CD4-positive, alpha-beta T cell treated with Interleukin-17A for 4 hours (primary cell): ENCODE measurements at regions not wholly inside any gene's neighbourhood (a gene's known extent, or its start where the extent isn't known, plus 50 kb on each side); places are given as distances from the start of the nearest gene placed in this dataset.
"Not testable (repeated sequence)": the region's sequence is repeated elsewhere in the genome, so short reads cannot be mapped to it uniquely, and the experiment has no call there.

Experiments
- DNase-seq: peaks from one replicate; pipeline ENCODE4 v3.0.0-alpha.2; 2020; ENCODE audit warnings: mixed read lengths

DNA sequence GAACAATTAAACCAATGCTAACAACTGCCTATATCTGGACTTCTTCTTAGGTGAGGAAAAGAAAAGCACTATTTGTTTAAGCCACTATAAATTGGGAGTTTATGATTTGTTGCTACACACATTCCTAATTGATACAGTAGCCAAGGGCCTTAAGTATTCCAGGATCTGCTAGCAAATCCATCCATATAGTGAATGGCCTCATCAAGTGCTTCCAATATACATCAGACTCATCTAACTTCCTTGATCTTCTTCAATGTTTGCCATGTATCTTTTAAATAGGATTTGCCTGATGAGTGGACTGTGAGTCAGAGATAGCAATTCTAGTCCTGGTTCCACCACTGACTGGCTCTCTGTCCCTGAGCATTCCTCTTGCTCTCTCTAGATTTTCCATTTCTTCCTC is 430.2 kb downstream of the OMA1 start:
- no peak for DNase-seq

DNA sequence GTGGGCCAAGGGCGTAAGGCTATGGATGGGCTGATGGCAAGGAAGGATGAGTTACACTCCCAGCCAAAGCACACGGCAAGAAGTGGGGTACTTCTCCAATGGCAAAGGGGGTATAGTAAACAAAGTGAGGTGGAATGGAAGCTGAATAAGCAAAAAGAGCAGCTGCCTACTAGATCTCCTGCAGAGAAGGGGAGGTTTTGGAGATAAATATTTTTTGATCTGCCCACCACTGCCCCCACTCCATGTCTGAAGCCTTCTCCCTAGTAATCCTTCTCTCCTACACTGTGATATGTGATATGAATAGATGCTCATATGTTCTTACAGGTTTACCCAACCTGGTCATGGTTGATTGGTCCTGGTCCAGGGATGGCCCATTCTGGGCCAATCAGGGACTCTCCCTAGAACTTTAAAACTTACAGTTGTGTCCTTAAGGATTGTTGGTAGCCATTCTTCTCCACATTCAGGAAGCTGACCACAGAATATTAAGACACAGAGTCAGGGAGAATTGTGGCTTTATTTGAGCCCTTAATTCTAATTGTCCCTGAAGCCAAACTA is 436.8 kb downstream of the OMA1 start:
- no peak for DNase-seq

DNA sequence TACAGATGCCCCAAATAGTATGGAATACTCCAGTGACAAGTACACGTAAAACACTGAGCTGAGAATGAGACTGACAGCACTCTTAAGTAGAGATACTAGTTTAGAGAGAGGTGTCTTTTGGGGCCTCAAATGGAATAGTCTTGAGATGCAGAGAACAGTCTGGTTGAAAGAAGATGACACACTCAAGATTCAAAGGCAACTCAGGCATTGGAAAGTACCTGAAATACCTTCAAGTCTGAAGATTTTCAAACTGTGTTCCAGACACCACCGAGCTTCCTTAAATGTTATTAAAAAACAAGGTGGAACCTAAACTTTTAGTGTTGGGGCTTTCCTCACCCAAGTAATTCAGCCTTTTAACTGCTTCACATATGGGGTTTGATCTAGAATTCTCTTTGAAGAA is 437.7 kb downstream of the OMA1 start:
- DNase-seq = no peak

DNA sequence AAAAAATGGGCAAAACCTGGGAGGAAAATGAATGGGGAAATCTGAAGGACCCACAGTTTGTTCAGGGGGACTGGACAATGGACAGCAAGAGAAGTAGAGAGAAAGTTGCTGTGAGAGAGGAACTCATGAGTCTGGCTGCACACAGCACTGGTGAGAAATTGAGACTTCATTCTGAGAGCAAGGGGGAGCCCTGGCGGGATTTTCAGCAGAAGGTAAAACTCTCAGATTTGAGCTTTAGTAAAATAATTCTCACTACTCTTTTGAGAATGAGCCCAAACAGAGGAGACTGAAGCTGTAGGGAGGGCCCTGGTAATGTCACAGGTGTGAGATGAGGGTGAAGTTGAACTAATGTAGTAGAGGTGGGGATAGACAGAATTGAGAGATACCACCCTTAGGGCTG is 438.6 kb downstream of the OMA1 start:
- DNase-seq = no peak

DNA sequence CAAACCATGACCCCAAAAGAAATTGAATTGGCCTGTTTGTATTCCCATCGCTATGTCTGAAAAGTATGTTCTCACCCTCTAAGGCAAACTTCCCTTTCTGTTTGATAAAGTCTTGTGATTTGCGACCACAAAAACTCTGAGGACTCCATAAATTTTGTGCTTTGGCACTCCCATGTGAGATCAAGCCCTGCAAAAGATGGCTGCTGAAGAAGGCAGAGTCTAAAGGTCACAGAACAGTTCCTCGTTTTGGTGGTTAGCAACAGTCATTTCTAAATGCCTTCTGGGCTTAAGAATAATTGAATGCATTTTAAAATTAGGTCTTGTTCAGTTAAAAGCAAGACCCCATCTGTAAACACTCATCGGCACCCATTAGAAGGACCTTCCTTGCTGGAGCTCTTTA is 441.6 kb downstream of the OMA1 start:
- DNase-seq = no peak

DNA sequence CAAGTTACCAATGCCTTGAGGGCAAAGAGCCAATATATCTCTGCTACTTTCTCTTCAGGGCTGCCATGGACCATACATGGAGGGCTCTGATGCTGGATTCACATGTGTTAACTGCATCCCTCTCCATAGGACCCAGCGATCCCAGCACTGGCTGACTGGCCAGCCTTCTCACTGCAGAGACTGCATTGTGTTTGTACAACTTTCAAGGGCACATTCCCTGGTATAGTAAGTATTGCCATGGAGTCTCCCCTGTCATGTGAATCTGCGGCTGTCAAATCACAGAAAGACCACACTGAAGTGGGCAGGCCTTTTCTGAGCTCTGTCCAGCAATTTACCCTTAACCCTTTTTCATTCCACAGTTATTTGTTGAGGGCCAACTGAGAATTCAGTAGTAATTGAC is 449.8 kb downstream of the OMA1 start:
- no peak for DNase-seq

DNA sequence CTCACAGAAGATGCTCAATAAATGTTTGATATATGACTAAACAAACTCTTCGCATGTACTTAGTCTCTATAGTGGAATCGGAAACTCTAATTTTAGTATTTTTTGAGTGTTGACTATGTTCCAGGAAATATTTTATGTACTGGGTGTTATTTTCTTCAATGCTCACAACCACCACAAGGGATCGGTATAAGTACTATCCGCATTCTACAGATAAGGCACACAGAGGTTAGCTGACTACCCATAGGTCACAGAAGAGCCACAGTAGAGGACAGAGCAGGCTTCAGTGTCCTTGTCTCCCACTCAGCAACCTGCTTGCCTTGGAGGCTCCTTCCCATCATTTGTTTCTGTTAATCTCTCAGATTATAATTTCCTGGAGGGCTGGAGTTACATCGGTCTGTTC is 451.3 kb downstream of the OMA1 start:
- DNase-seq = no peak

DNA sequence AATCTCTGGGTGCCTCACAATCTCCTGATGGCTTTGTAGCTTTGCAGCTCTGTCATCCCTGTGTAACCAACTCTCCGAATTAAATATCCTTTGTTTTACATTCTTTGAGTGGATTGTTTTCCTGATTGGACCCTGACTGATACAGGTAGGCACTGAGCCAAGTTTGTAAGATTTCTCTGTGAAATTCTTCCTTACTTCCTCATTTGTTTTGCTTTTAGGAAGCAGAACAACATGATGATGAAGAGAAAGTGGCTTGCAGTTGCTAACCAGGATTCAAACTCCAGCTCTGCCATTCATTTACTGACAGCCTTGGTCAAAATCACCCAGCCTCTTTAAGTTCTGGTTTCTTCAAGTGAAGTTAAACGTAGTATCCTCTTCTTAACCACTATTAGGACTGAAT is 452.3 kb downstream of the OMA1 start:
- no peak for DNase-seq

DNA sequence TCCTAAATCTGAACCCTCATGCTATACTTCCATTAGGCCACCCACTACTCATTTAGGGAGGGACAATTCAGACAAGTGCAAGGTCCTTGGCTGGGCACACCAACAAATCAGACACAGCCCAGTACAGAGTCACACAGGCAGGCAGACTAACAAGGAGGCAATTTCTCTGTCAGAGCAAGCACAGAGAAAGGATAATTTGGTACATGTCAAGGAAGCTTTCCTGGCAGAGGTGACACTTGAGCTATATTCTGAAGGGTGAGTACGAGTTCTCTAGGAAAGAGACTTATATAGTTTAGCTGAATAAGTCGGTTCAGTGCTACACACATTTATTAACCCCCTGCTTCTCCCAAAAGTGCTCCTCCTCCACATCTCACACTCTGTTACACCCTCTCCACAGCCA is 455.9 kb downstream of the OMA1 start:
- DNase-seq = no peak

DNA sequence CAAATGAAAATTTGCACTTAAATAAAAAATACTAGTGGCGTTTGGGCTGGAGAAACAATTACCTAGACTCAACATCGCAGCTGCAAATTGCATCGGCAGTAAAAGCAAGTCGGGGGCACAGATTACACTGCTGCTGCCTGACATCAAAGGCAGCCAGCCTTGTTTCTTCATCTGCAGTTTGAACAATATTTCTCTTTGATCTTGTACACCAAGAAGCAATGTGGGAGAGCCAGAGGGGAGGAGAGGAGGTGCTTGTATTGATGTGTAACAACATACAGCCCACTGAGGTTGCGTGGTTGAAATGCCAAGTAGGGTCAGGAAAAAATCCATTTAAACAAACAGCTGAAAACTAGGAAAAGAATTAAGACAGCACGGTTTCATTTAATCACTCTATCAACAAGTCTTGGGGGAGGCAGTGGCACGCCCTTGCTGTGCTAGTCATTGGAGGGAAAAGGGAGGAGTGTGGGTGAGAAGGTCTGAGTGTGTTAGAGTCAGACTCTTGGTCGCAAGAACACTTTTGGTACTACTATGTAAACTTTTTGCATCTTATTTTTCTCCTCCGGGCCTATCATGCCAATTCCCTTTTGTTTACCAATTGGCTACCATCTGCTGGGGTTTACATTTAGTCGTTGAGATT is 456.5 kb downstream of the OMA1 start:
- no peak for DNase-seq

DNA sequence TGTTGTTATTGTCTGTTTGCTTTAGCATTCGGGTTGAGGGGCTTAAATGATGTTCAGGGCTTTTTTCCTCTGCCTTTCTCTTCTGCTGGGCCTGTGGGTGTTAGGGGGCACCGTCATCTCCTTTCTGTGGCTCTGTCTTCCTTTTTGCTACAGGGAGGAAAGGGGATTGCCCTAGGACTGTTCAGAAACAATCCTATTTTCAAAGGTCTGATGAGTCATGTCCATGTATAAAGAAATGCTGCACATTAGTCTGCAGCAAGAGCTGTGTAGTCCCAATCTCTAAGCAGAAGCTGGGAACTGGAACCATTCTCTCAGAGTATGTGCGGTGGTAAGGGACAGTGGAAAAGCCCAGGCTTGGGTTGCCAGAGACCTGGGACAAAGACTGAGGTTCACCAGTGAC is 462.3 kb downstream of the OMA1 start:
- no peak for DNase-seq

DNA sequence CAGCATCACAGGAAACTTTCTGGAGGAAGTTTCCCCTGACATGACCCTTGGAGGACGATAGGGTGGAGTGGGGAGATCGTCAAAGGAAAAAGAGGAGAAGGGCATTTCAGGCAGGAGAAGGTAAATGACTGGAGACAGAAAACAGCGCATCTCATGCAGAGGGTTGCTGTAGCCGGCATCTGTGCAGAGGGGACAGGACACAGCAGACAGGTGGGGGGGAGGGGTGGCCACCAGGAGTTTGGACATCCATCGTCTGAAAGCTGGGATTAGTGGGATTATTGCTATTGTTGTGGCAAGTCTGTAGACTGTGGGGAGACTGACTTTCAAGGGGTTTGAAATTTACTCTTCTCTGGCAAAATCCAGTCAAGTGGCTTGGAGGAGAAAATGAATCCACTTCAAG is 463.9 kb downstream of the OMA1 start:
- no peak for DNase-seq

DNA sequence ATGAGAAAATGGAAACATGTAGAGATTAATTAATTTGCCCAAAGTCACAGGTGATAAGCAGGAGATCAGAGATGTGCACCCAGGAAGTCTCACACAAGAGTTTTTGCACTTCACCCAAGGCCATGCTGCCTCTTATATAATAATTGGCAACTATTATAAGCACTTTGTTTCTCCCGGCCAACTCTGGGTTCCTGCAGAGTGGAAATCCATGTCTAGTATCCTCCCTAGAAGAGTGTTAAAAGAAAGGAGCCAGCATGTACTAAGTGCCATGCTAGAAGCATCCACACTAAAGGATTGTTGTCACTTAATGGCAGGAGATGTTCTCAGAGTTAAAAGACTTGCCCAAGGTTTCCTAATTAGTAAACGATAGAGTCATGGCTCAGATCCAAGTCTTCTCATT is 470.3 kb downstream of the OMA1 start:
- DNase-seq = no peak

DNA sequence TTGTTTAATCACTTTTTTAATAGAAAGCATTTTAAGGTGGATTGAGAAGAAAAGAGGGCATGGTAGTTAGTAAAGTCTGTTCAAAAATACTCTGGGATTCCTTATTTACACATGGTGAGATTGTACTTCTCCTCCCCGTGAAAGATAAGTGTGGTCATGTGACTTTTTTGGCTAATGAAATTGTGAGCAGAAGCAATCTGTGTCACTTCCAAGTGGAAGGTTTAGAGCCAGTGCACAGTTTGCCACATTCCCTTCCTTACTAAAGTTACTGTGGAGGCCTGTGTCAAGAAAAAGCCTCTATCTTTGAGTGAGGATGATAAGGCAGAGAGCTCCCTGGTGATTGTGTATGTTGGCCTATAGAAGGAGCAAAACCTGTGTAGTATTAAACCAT is 471.3 kb downstream of the OMA1 start:
- DNase-seq = no peak

DNA sequence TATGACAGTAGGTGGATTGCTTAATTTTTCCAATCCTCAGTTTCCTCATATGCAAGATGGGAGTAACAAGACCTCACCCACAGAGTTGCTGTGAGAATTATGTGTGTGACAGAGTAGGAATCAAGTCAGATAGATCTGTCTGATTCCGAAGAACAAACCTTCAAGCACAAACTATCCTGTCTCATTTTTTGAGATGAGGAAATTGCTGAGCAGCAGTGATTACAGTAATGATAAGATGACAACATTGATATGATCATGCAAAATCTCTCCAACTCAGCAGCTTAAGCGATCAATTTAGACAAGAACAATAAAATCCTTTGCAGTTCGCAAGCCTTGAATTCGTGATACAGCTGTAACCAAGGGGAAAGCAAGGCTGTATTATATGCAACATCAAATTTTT is 474.1 kb downstream of the OMA1 start:
- DNase-seq = no peak

DNA sequence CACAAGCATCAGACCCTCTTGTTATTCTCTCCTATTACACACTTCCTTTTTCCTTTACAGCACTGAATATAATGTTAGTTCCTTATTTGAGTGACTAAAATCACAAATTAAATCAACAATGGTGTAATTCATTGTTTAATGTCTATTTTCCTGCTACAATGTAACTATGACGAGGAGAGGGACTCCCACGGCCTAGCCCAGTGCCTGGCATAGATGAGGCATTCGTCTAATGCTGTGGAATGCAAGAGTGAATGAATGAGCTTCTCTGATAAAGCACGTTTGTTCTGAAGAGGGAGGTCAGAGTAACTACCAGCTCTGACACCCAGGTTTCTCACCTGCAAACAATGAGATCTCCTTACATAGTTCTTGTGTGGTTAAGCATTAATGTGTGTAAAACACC is 479.4 kb downstream of the OMA1 start:
- DNase-seq = no peak

DNA sequence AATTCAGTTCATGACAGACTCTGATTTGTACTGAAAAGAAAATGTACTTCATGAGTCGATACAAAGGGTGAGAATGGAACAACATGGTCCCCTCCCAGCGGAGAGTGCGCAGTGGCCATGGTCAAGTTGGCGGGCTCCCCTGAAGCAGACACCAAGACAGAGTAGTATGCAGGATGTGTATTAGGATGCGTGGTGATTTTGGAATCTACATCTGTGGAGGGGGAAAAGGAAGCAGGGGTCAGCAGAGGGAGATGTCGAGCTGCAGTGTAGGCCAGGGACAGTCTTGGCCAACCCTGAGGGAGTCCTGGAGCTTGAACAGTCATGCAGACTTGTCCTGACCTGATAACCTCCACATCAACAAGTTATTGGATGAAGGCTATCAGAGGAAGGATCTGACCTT is 481.0 kb downstream of the OMA1 start:
- no peak for DNase-seq

DNA sequence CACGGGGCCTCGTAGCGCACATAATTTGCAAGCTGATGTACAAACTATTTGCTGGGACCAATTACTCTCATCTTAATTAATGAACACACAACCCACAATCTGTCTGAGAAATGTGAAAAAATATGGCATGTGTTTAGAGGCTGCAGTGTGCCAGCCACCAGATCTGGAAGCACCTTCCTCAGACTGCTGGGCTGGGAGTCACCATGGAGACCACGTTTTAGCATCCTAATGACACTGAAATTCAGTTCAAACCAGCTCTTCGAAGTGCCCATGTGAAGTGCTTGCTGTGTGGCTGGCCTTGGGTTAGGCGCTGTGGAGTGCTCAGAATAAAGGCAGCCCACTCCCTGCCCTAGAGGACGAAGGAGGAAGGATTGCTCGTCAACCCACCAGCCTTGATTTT is 482.4 kb downstream of the OMA1 start:
- no peak for DNase-seq

DNA sequence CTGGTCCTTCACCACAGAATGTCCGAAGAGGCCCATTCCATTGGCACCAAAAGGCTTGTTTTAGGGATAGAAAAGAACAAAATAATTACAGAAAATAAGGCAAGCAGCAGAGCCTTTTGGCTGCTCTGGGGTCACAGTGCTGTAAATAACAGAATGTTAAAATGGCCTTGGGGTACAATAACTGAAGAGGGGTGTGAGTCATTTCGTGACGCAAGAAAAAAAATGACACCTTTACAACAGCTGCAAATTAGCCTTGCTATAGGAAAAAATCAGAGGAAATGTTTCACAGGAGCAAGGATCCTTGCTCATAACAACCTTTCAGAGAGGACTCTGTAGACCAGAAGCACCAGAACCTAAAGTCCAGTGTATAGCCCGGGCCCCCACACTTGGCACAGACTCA is 483.4 kb downstream of the OMA1 start:
- no peak for DNase-seq

DNA sequence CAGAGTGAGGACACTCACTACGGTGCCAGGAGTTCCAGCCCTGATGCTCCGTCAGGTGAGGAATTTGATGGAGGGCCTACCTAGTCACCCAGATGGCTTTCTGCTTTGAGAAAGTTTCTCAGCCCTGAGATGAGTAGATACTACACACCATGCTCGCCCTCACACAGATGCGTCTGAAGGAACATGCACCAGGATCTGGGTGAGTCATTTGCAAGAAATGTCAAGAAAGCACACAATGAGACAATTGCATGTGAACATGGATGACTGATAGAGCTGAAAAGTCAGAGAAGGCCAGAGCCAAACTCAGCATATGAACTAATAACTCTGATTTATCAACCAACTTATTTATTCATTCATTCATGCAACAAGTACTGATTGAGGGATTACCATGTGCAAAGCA is 483.9 kb downstream of the OMA1 start:
- no peak for DNase-seq

DNA sequence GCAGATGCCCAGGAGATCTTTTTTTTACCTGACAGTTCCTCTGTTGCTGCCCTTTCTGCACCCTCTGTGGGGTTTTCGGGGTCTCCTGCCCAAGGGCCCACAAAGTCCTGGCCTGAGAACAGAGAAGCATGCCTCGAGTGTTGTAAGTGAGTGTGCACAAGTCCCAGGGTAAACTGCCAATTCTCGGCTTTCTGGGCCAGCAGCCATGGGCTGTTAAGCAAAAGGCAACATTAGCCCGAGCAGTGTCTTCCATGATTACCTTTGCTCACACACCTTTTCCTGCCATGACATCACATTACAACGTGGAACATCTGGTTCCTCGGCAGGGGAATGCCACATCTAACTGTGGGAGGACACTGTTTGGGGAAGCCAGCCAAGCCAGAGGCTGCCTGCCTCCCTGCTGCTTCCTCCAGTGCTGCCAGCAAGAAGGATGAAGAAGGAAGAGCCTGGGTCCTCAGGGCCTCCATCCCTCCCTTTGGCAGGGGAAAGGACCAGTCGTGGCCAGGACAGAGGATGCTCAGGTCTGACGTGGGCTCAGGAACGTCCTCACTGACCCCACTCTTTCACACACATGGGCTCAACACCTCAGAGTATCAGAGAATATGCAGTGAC is 485.9 kb downstream of the OMA1 start:
- no peak for DNase-seq

DNA sequence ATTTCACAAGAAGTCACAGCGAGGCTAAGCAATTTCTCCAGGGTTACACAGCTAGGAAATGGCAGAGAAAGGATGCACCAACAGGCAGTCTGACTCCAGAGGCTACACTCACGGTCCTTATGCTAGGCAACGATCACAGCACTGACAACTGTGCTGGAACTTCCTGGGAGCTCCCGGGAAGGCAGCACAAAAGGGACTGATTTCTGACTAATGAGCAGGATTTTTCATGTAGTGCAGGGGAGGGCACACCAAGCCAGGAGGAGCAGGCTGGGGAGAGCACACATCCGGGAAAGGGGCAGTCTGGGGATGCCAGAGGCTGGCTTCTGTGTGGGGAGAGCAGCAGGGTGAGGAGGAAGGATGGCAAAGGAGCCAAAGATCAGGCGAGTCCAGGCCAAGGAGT is 486.7 kb downstream of the OMA1 start:
- no peak for DNase-seq

DNA sequence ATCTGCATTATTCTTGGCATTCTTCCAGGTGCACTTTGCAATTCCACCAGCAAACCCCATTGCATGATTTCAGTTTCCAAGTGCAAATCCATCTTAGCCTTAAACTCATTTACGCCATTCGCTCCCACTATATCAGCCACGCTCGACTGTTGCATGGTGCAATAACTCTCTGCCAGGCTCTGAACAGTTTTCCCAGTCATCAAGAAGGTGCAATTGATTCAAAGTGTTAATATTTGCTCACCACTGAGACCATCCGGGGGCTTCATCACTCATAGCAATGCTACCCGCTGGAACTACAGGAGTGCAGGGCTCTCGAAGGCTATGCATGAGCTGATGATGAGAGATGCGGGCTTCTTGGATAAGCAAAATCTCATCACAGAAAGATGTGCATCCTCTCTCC is 488.2 kb downstream of the OMA1 start:
- no peak for DNase-seq

DNA sequence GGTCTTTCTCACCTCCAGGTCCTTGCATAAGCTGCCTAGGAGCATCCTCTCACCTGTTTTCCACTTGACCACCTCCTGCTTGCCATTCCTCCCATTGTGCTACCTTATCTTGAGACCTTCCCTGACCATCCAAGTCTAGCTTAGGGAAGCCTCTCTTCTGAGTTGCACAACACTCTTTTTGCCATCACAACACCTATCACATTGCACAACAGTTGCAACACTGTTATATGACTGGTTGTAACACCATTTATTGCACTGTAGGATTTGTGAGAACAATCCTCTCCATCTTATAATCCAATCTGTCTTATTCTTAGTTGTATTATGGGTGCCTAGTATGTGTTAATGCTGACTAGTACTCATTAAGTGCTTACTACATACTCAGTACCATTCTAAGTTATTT is 488.7 kb downstream of the OMA1 start:
- no peak for DNase-seq

DNA sequence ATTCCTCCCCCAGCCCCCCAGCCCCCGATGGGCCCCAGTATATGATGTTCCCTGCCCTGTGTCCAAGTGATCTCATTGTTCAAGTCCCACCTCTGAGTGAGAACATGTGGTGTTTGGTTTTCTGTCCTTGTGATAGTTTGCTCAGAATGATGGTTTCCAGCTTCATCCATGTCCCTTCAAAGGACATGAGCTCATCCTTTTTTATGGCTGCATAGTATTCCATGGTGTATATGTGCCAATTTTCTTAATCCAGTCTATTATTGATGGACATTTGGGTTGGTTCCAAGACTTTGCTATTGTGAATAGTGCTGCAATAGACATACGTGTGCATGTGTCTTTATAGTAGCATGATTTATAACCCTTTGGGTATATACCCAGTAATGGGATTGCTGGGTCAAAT is 495.3 kb downstream of the OMA1 start:
- not testable (repeated sequence) for DNase-seq
